GM12878 (cell line): ENCODE measurements at regions not wholly inside any gene's neighbourhood (a gene's known extent, or its start where the extent isn't known, plus 50 kb on each side); places are given as distances from the start of the nearest gene placed in this dataset.

ENCODE experiments used
- ATAC-seq: fragments of 200-7000 bp; cut with Tn5 transposase; 3 replicates; pipeline ENCODE4 v1.9.1; 2020; ENCODE audit warnings: mild to moderate bottlenecking, moderate library complexity
- BruUV-seq: library from RNA; stranded (reverse); fragments of 400-500 nt; replicated peaks from 2 replicates; lab custom pipeline; 2021; lab: Mats Ljungman, UMichigan
- CTCF ChIA-PET: fragments of 300-600 bp; sonication (Branson Sonifier 250); formaldehyde crosslinking; extraction: SDS; loops from one replicate; lab custom pipeline; 2021; ENCODE audit warnings: inconsistent platforms; lab: Yijun Ruan, JAX
- POLR2A ChIA-PET: fragments of 350-600 bp; formaldehyde crosslinking; extraction: SDS; loops from one replicate; lab custom pipeline; 2021; ENCODE audit warnings: inconsistent platforms; lab: Charles Lee
- RAD21 ChIA-PET: fragments of 300-600 bp; sonication (Branson Sonifier 250); formaldehyde crosslinking; loops from one replicate; lab custom pipeline; 2023; ENCODE audit warnings: antibody characterized with exemption; ENCODE audit not compliant: unreplicated experiment; lab: Charles Lee
- SMC1A ChIA-PET: fragments of 300-600 bp; sonication (Branson Sonifier 250); formaldehyde crosslinking; loops from one replicate; lab custom pipeline; 2023; ENCODE audit not compliant: unreplicated experiment, uncharacterized antibody; lab: Charles Lee
- DNase-seq: peaks from one replicate; pipeline ENCODE4 v3.0.0-alpha.2; 2011; ENCODE audit warnings: low read depth, low spot score
- FAIRE-seq: peaks from 3 replicates; lab custom pipeline; 2011; peaks lifted over from hg19 to GRCh38; lab: Jason Lieb, UNC
- H2AFZ ChIP-seq: 2 replicates; pipeline ENCODE4 v1.6.0; 2011; ENCODE audit warnings: low read depth, low read length, control low read depth; ENCODE audit not compliant: control insufficient read depth
- H3K27ac ChIP-seq: 2 replicates; pipeline ENCODE4 v1.5.1; 2011; ENCODE audit warnings: control low read depth; ENCODE audit not compliant: control insufficient read depth, insufficient read depth
- H3K27me3 ChIP-seq, 2 experiments: replicated peaks in 1 of 2; 2 replicates each; pipeline versions ENCODE4 v1.6.0 to v1.6.1; 2011; ENCODE audit warnings: low read length in 1 of 2; ENCODE audit not compliant: control insufficient read depth in 2 of 2, insufficient read depth in 2 of 2
- H3K36me3 ChIP-seq, 2 experiments: 2 replicates each; pipeline ENCODE4 v1.5.1; 2011; ENCODE audit warnings: low read length in 1 of 2; ENCODE audit not compliant: control insufficient read depth in 2 of 2, insufficient read depth in 2 of 2
- H3K4me1 ChIP-seq: 2 replicates; pipeline ENCODE4 v1.6.1; 2011; ENCODE audit warnings: mild to moderate bottlenecking, low read length, moderate library complexity, mixed read lengths; ENCODE audit not compliant: control insufficient read depth, insufficient read depth
- H3K4me2 ChIP-seq: 2 replicates; pipeline ENCODE4 v1.6.0; 2011; ENCODE audit warnings: control low read depth; ENCODE audit not compliant: control insufficient read depth, insufficient read depth
- H3K4me3 ChIP-seq: fragments of 200-600 bp; sonication (generic); 2 replicates; pipeline ENCODE4 v1.5.1; 2016
- H3K79me2 ChIP-seq: 2 replicates; pipeline ENCODE4 v1.6.0; 2011; ENCODE audit warnings: low read length; ENCODE audit not compliant: control insufficient read depth, insufficient read depth
- H3K9ac ChIP-seq: 2 replicates; pipeline ENCODE4 v1.8.0; 2011; ENCODE audit warnings: low read length, control low read depth, mixed read lengths; ENCODE audit not compliant: control insufficient read depth, insufficient read depth
- H3K9me3 ChIP-seq: replicated peaks from 3 replicates; pipeline ENCODE4 v1.5.1; 2011; ENCODE audit warnings: mild to moderate bottlenecking, low read length; ENCODE audit not compliant: control insufficient read depth, insufficient read depth
- H4K20me1 ChIP-seq: 2 replicates; pipeline ENCODE4 v1.6.0; 2011; ENCODE audit not compliant: control insufficient read depth, insufficient read depth
- BHLHE40 ChIP-seq, 2 experiments: fragments of 450-650 bp in 1 of 2; IDR thresholded peaks; 2 replicates each; pipeline ENCODE4 v1.6.1; 2011 to 2017; ENCODE audit warnings: low read depth in 2 of 2, borderline replicate concordance in 1 of 2, improper control_type of control experiment in 1 of 2, low read length in 1 of 2, mild to moderate bottlenecking in 1 of 2
- CBFB ChIP-seq: IDR thresholded peaks from 2 replicates; pipeline ENCODE4 v1.6.1; 2016; ENCODE audit warnings: antibody characterized with exemption, low read depth
- CBX3 ChIP-seq: fragments of 200-600 bp; sonication (generic); IDR thresholded peaks from 2 replicates; pipeline ENCODE4 v1.6.1; 2016; ENCODE audit warnings: low read depth, borderline replicate concordance
- CHD2 ChIP-seq: IDR thresholded peaks from 2 replicates; pipeline ENCODE4 v1.6.1; 2011; ENCODE audit warnings: low read depth, low read length, improper control_type of control experiment, borderline replicate concordance
- CTCF ChIP-seq, 3 experiments: IDR thresholded peaks in 2 of 3; conservative IDR thresholded peaks in 1 of 3; 2 replicates each; pipeline ENCODE4 v1.5.1; 2011; ENCODE audit warnings: low read depth in 3 of 3, low read length in 3 of 3, mild to moderate bottlenecking in 3 of 3, control low read depth in 2 of 3, moderate library complexity in 2 of 3, inconsistent platforms in 1 of 3, mixed read lengths in 1 of 3; ENCODE audit not compliant: control insufficient read depth in 2 of 3, insufficient read depth in 1 of 3; ENCODE audit errors: extremely low read depth in 1 of 3
- CUX1 ChIP-seq: IDR thresholded peaks from 2 replicates; pipeline ENCODE4 v1.6.1; 2012; ENCODE audit warnings: improper control_type of control experiment, low read depth, low read length; ENCODE audit not compliant: insufficient replicate concordance
- EGR1 ChIP-seq, 2 experiments: IDR thresholded peaks; 1 replicate in 1 of 2; 2 replicates in 1 of 2; pipeline ENCODE4 v1.6.1; 2011 to 2012; ENCODE audit warnings: low read depth in 2 of 2, low read length in 2 of 2, borderline replicate concordance in 1 of 2, mild to moderate bottlenecking in 1 of 2, moderate library complexity in 1 of 2
- ELK1 ChIP-seq: IDR thresholded peaks from 2 replicates; pipeline ENCODE4 v1.6.1; 2012; ENCODE audit warnings: low read depth, low read length, improper control_type of control experiment
- ESRRA ChIP-seq: IDR thresholded peaks from 2 replicates; pipeline ENCODE4 v1.6.1; 2012; ENCODE audit warnings: mild to moderate bottlenecking, low read length, improper control_type of control experiment
- HCFC1 ChIP-seq: fragments of 150-350 bp; IDR thresholded peaks from 2 replicates; pipeline ENCODE4 v1.6.1; 2014; ENCODE audit warnings: low read length
- HDGF ChIP-seq: fragments of 450-650 bp; IDR thresholded peaks from 2 replicates; pipeline ENCODE4 v1.6.1; 2016; ENCODE audit warnings: antibody characterized with exemption
- JUNB ChIP-seq: IDR thresholded peaks from 2 replicates; pipeline ENCODE4 v1.6.1; 2016; ENCODE audit warnings: antibody characterized with exemption, mild to moderate bottlenecking
- KAT2A ChIP-seq: conservative IDR thresholded peaks from 2 replicates; pipeline ENCODE4 v1.6.1; 2011; ENCODE audit warnings: low read depth, low read length; ENCODE audit not compliant: control insufficient read depth
- NFIC ChIP-seq: IDR thresholded peaks from 2 replicates; pipeline ENCODE4 v1.6.1; 2012; ENCODE audit warnings: low read depth, mild to moderate bottlenecking, inconsistent platforms, low read length, moderate library complexity
- SMC3 ChIP-seq: IDR thresholded peaks from 2 replicates; pipeline ENCODE4 v1.6.1; 2011; ENCODE audit warnings: low read length, improper control_type of control experiment, borderline replicate concordance
- WRNIP1 ChIP-seq: IDR thresholded peaks from 2 replicates; pipeline ENCODE4 v1.6.1; 2011; ENCODE audit warnings: low read depth, low read length, improper control_type of control experiment, borderline replicate concordance
- WGBS: methylation state at CpG from one replicate; pipeline ENCODE4 v1.1.6; 2016; ENCODE audit warnings: low lambda C conversion rate; ENCODE audit not compliant: insufficient replicate concordance, insufficient coverage; ENCODE audit errors: missing lambda C conversion rate; 5-methylcytosine and 5-hydroxymethylcytosine counted together
- in situ Hi-C: fragments of 300-500 bp; cut with MboI; formaldehyde crosslinking; loops from 9 replicates; pipeline ENCODE4 v1.14.3; 2018; ENCODE audit warnings: mixed read lengths
- intact Hi-C: fragments of 100-400 bp; cut with micrococcal nuclease; formaldehyde crosslinking; loops from one replicate; pipeline ENCODE4 v1.14.2; 2022; ENCODE audit not compliant: unreplicated experiment

GRCh38 chr2:208820014-208820688, 413.6 kb downstream of the PTH2R start:
- H3K36me3 ChIP-seq, result no peaks in the 10 kb centered on the region
- no peaks in the 10 kb centered on the region for H4K20me1 ChIP-seq
- H3K9ac ChIP-seq, result no peak overlapping the region
- POLR2A ChIA-PET, result no interaction called here
- CTCF ChIA-PET, result interaction anchor here (0.6 to 2.6 kb wide), 7 partner anchors 9 to 324 kb away, joined by 3 to 6 read pairs (median 3); no protein-coding TSS in a partner anchor
- H3K4me3 ChIP-seq, result no peak overlapping the region
- FAIRE-seq, result no peak
- in situ Hi-C loops, result no loop called here
- RAD21 ChIA-PET, result no interaction called here
- H3K4me2 ChIP-seq, result no peak overlapping the region
- WGBS, result 0% methylated on average over 1 of the region's 1 CpG
- intact Hi-C loops, result loop anchor here (5.0 kb wide), 1 partner anchor 387 kb away; no protein-coding TSS in a partner anchor
- no peaks in the 10 kb centered on the region for H3K79me2 ChIP-seq
- no peak for DNase-seq
- H3K9me3 ChIP-seq, result no peaks in the 10 kb centered on the region
- no peak overlapping the region for H2AFZ ChIP-seq
- peak; percentile 69 for ATAC-seq
- no TSS peak for BruUV-seq
- SMC1A ChIA-PET, result interaction anchor here (1.0 to 1.5 kb wide), 2 partner anchors 21 to 627 kb away, joined by 3 read pairs; no protein-coding TSS in a partner anchor
- no peaks in the 10 kb centered on the region for H3K4me1 ChIP-seq
- no peaks in the 10 kb centered on the region for H3K27me3 ChIP-seq
- no peak overlapping the region for H3K27ac ChIP-seq
- no peak for TF ChIP-seq CHD2
- no peak for TF ChIP-seq ESRRA
- TF ChIP-seq CTCF (IDR thresholded peaks at IDR 0.05 in 2 of 3, conservative IDR thresholded peaks at IDR 0.05 in 1 of 3; ENCODE audit: control insufficient read depth in 2 of 3, extremely low read depth in 1 of 3, insufficient read depth in 1 of 3, low read depth in 3 of 3, low read length in 3 of 3), result peak in 1 of 3 experiments; percentile 4; a peak in 2 of 6 replicates
- no peak for TF ChIP-seq NFIC
- TF ChIP-seq HCFC1, result no peak
- no peak for TF ChIP-seq CUX1
- TF ChIP-seq CBX3, result no peak
- TF ChIP-seq ELK1, result no peak
- TF ChIP-seq EGR1 (IDR thresholded peaks at IDR 0.05; ENCODE audit: borderline replicate concordance in 1 of 2, low read depth in 2 of 2, low read length in 2 of 2), result no peak
- peak; percentile 7; the same call in 1 of the 2 replicates for TF ChIP-seq SMC3
- no peak for TF ChIP-seq BHLHE40 (IDR thresholded peaks at IDR 0.05; ENCODE audit: borderline replicate concordance in 1 of 2, low read depth in 2 of 2, low read length in 1 of 2)
- TF ChIP-seq CBFB, result no peak
- TF ChIP-seq JUNB, result no peak
- TF ChIP-seq WRNIP1, result no peak
- TF ChIP-seq KAT2A, result no peak
- TF ChIP-seq HDGF, result no peak
